Common myeloid progenitor, CD34-positive (primary cell): ENCODE measurements at regions not wholly inside any gene's neighbourhood (a gene's known extent, or its start where the extent isn't known, plus 50 kb on each side); places are given as distances from the start of the nearest gene placed in this dataset.

ENCODE experiments used
- CTCF ChIA-PET: fragments of 350-600 bp; sonication (Branson Sonifier 250); formaldehyde crosslinking; loops from one replicate; lab custom pipeline; 2021; ENCODE audit warnings: antibody characterized with exemption; lab: Charles Lee
- POLR2A ChIA-PET: fragments of 350-600 bp; sonication (Branson Sonifier 250); formaldehyde crosslinking; loops from one replicate; lab custom pipeline; 2021; ENCODE audit warnings: antibody characterized with exemption; lab: Charles Lee
- DNase-seq, 3 donors: peaks; one replicate each; pipeline versions ENCODE4 v3.0.0 to v3.0.0-alpha.2; 2013
- H3K27ac ChIP-seq, 2 experiments: 1 replicate in 1 of 2; 2 replicates in 1 of 2; pipeline ENCODE4 v1.7.0; 2013; ENCODE audit warnings: inconsistent platforms in 2 of 2, low read length in 2 of 2, mild to moderate bottlenecking in 2 of 2, low read depth in 1 of 2, moderate library complexity in 1 of 2; ENCODE audit not compliant: severe bottlenecking in 2 of 2, insufficient read depth in 1 of 2, poor library complexity in 1 of 2
- H3K27me3 ChIP-seq, 5 experiments: replicated peaks in 2 of 5; 1 replicate in 3 of 5; 2 replicates in 2 of 5; pipeline versions ENCODE4 v1.6.1 to v1.7.0; 2013; ENCODE audit warnings: low read length in 4 of 5, mild to moderate bottlenecking in 2 of 5, moderate library complexity in 2 of 5, inconsistent platforms in 1 of 5; ENCODE audit not compliant: insufficient read depth in 5 of 5, control insufficient read depth in 4 of 5
- H3K36me3 ChIP-seq, 4 experiments: 1 replicate in 2 of 4; 2 replicates in 2 of 4; pipeline versions ENCODE4 v1.6.1 to v1.7.0; 2013; ENCODE audit warnings: low read length in 3 of 4, control low read depth in 1 of 4, mild to moderate bottlenecking in 1 of 4; ENCODE audit not compliant: control insufficient read depth in 4 of 4, insufficient read depth in 4 of 4
- H3K4me1 ChIP-seq, 4 experiments: 1 replicate in 3 of 4; 2 replicates in 1 of 4; pipeline versions ENCODE4 v1.6.1 to v1.7.1; 2013; ENCODE audit warnings: low read length in 3 of 4, mild to moderate bottlenecking in 3 of 4, control low read depth in 1 of 4, inconsistent platforms in 1 of 4, moderate library complexity in 1 of 4; ENCODE audit not compliant: control insufficient read depth in 4 of 4, insufficient read depth in 4 of 4; ENCODE audit errors: control extremely low read depth in 1 of 4
- H3K4me3 ChIP-seq, 7 experiments: 1 replicate in 4 of 7; 2 replicates in 3 of 7; pipeline versions ENCODE4 v1.5.1 to v1.7.0; 2013; ENCODE audit warnings: mild to moderate bottlenecking in 7 of 7, low read length in 6 of 7, moderate library complexity in 6 of 7, inconsistent platforms in 2 of 7, low read depth in 2 of 7, control low read depth in 1 of 7; ENCODE audit not compliant: insufficient read depth in 4 of 7, control insufficient read depth in 1 of 7; ENCODE audit errors: extremely low read depth in 1 of 7
- H3K9me3 ChIP-seq, 5 experiments: 1 replicate in 4 of 5; 2 replicates in 1 of 5; pipeline versions ENCODE4 v1.6.1 to v1.7.1; 2013; ENCODE audit warnings: low read length in 4 of 5, mild to moderate bottlenecking in 2 of 5, inconsistent platforms in 1 of 5, low read depth in 1 of 5, moderate library complexity in 1 of 5; ENCODE audit not compliant: control insufficient read depth in 4 of 5, insufficient read depth in 2 of 5; ENCODE audit errors: control extremely low read depth in 1 of 5
- WGBS: methylation state at CpG from one replicate; pipeline ENCODE4 v1.1.5; 2013; ENCODE audit not compliant: insufficient coverage; 5-methylcytosine and 5-hydroxymethylcytosine counted together

DNA sequence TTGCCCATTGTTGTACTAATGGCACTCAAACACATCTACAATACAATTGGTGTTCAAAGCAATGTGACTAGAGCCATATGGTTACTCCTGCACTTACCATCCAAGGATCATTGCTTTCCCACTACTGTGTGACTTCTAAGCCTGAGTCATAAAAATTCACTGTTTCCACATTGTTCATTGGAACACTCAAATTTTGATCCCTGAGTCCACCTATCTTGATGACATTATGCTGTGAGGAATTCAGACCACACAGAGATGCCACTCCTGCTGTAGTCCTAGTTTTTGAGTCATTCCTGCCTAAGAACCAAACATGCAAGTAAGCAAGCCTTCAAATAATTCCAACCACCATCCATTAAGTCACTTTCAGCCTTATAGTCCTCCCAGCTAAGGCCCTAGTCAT is 176.2 kb downstream of the EFHB start:
- Histone ChIP-seq H3K9me3 (peaks cover 0 to 3% (median 0%) of the 10 kb centered on the region in 5 experiments), H3K4me3 (no peak overlapping the region), H3K27ac (no peak overlapping the region), H3K36me3 (no peaks in the 10 kb centered on the region), H3K27me3 (no peaks in the 10 kb centered on the region), H3K4me1 (no peaks in the 10 kb centered on the region)
- ChIA-PET CTCF (interaction anchor here (1.3 kb wide), 1 partner anchor 108 kb away, joined by 3 read pairs; no protein-coding TSS in a partner anchor), POLR2A (no interaction called here)
- no peak for DNase-seq

DNA sequence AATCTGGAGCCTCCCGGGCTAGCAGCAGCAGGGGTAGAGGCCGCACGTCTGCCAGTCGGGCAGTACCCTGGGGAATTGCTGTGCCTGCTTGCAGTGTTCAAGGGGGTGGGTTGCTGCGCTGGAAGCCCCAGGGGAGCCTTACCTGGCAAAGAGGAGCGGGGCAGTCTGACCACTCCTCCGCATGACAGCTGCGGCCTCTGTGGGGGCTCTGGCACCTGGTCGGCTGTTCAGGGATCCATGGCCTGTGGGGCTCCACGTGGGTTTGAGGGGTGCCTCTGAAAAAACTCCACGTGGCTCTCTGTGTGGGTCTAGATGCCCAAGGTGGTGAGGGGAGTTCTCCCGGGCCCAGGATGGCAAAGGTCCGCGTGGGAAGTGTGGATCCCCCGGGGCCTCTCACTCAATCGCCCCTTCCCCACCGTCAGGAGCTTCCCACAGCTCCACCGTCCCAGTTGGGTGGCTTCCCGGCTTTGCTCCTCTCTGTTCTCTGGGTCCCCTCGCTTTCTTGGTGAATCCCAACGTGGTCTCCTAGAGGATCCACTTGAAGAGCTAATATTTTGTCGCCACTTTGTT is 184.5 kb downstream of the EFHB start:
- 98% methylated on average over 14 of the region's 22 CpGs for WGBS
- ChIA-PET POLR2A (no interaction called here), CTCF (no interaction called here)
- DNase-seq: no peak
- H3K4me3 ChIP-seq: no peak overlapping the region
- no peak overlapping the region for H3K27ac ChIP-seq
- no peaks in the 10 kb centered on the region for H3K4me1 ChIP-seq
- no peaks in the 10 kb centered on the region for H3K36me3 ChIP-seq
- peaks cover 0 to 8% (median 0%) of the 10 kb centered on the region in 5 experiments for H3K9me3 ChIP-seq
- no peaks in the 10 kb centered on the region for H3K27me3 ChIP-seq

DNA sequence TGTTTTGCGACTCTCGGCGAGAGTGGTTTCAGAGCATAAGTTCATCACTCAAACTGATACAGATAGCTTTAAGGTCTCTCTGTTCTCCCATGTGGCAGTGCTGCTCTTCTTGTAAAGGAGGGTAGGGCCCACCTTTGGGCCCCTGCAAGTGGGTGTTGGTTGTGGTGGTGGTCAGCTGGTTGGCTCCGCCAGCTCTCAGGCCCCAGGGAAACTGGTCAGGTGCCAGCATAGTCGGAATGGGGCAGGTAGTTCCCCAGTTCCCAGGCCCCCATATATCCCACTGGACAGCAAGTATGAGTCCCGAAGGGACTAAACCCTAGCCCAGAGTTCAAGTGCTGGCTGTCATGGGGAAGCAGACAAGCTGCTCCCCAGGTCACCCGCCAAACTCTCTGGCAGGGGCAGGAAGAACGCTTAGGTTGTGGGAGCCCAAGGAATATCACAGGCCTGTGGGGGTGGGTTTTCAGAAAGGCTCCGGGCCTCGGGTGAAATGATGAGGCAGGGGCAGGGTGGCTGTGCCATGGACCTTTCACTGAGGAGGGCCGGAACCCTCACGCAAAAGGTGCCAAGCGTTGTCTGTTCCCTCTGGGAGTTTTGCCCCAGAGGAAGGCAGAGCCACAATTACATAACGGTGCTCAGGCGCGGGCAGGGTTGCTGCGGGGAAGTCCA is 185.1 kb downstream of the EFHB start:
- H3K36me3 ChIP-seq: no peaks in the 10 kb centered on the region
- WGBS: 96% methylated on average over 13 of the region's 17 CpGs
- H3K4me1 ChIP-seq: no peaks in the 10 kb centered on the region
- ChIA-PET CTCF (interaction anchor here (1.3 kb wide), 1 partner anchor 11 kb away, joined by 3 read pairs; no protein-coding TSS in a partner anchor), POLR2A (no interaction called here)
- no peak overlapping the region for H3K4me3 ChIP-seq
- no peak overlapping the region for H3K27ac ChIP-seq
- H3K27me3 ChIP-seq: no peaks in the 10 kb centered on the region
- no peak for DNase-seq
- peaks cover 0 to 8% (median 0%) of the 10 kb centered on the region in 5 experiments for H3K9me3 ChIP-seq

DNA sequence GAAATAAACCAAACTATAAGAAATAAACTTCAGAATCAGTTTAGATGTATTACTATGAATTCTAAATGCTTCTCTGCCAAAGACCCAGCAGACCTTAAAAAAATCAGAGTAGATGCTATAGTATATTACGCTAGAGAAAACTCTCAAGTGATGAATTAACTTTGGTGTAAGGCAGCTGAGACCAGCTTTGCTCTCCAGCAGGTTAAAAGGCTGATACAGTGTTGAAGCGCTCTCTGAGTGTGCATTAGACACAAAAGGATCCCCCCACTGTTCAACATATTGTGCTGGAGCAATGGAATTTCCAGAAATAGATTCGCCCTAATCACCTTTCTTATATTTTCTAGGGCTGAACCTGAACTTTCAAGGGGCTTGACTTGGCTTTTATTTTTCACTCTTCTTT is 190.0 kb downstream of the EFHB start:
- Histone ChIP-seq H3K9me3 (peaks cover 0 to 1% (median 0%) of the 10 kb centered on the region in 5 experiments), H3K36me3 (no peaks in the 10 kb centered on the region), H3K27me3 (no peaks in the 10 kb centered on the region), H3K4me3 (no peak overlapping the region), H3K4me1 (no peaks in the 10 kb centered on the region), H3K27ac (no peak overlapping the region)
- CTCF ChIA-PET: no interaction called here
- POLR2A ChIA-PET: no interaction called here
- no peak for DNase-seq
- 94% methylated on average over 3 of the region's 3 CpGs for WGBS

DNA sequence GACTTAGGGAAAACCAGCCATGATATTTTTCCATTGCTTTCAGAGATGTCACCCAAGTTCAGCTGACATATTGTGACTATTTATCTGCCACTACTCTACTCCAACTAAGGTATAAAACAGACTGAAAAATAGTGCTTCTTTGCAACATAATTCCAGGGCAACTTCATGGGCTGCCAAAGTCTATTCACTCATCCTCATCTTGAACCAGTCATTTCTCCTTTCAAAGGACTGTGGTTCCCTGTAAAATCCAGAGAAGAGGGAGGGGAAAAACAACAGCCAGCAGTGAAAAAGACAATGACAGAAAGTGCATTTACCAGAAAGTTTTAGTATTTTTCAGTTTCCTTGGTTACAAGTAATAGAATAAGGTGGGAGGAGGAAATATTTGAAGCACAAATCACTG is 191.1 kb downstream of the EFHB start:
- H3K4me3 ChIP-seq: no peak overlapping the region
- no peak for DNase-seq
- H3K36me3 ChIP-seq: no peaks in the 10 kb centered on the region
- ChIA-PET POLR2A (no interaction called here), CTCF (no interaction called here)
- no peaks in the 10 kb centered on the region for H3K4me1 ChIP-seq
- H3K9me3 ChIP-seq: peaks cover 0 to under 1% (median 0%) of the 10 kb centered on the region in 5 experiments
- H3K27me3 ChIP-seq: no peaks in the 10 kb centered on the region
- H3K27ac ChIP-seq: no peak overlapping the region

DNA sequence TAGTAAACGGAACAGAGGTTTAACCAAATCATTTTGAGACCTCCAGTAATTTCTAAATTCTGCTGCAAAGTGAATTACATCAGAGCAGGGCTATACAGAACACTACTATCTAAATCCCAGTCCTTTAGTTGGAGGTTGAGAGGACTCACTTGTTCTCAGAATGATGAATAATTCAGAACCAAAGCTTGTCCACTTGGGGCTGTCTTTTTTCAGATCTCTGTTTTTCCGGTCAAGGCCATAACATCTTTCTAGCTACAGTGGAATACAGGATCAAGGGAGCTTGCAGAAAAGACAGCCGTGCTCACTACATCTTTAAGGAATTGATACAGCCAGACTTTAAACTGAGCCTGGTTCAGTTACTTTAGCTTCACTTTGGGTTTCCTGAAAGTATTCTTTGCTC is 194.5 kb downstream of the EFHB start:
- no peak for DNase-seq
- H3K27ac ChIP-seq: no peak overlapping the region
- no peaks in the 10 kb centered on the region for H3K27me3 ChIP-seq
- ChIA-PET POLR2A (no interaction called here), CTCF (no interaction called here)
- H3K4me3 ChIP-seq: no peak overlapping the region
- no peaks in the 10 kb centered on the region for H3K4me1 ChIP-seq
- WGBS: 86% methylated on average over 2 of the region's 3 CpGs
- peaks cover 0 to 2% (median 0%) of the 10 kb centered on the region in 5 experiments for H3K9me3 ChIP-seq
- H3K36me3 ChIP-seq: no peaks in the 10 kb centered on the region

DNA sequence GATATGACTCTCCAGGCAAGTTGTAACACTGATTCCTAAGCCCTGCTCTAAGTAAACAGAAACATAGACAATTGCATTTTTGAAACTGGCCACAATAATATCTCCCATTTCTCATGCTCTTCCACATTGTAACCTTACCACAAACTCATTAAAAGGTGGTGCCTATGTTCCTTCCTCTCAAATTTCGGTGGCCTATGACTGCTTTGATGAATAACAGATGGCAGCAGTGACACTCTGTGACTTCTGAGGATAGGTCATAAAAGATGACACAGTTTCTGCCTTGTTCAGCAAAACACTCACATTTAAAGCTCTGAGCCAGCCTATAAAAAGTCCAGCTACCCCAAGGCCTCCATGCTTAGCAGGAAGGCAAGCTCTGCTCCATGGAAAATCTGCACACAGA is 195.2 kb downstream of the EFHB start:
- no peaks in the 10 kb centered on the region for H3K36me3 ChIP-seq
- no peaks in the 10 kb centered on the region for H3K27me3 ChIP-seq
- no peaks in the 10 kb centered on the region for H3K4me1 ChIP-seq
- no peak overlapping the region for H3K27ac ChIP-seq
- no peak for DNase-seq
- H3K4me3 ChIP-seq: no peak overlapping the region
- CTCF ChIA-PET: no interaction called here
- no CpG with 5 or more reads among the region's 1 CpG for WGBS
- POLR2A ChIA-PET: no interaction called here
- peaks cover 0 to 2% (median 0%) of the 10 kb centered on the region in 5 experiments for H3K9me3 ChIP-seq
